Karpas-422 (cell line): ENCODE measurements at regions not wholly inside any gene's neighbourhood (a gene's known extent, or its start where the extent isn't known, plus 50 kb on each side); places are given as distances from the start of the nearest gene placed in this dataset.

ENCODE experiments used
- DNase-seq: peaks from one replicate; pipeline ENCODE4 v3.0.0-alpha.2; 2015
- H2AFZ ChIP-seq: fragments of 200-600 bp; sonication (generic); 2 replicates; pipeline ENCODE4 v1.6.1; 2014; ENCODE audit warnings: antibody characterized with exemption, low read length, mixed read lengths
- H3K27ac ChIP-seq: fragments of 200-600 bp; sonication (generic); 2 replicates; pipeline ENCODE4 v1.5.1; 2014; ENCODE audit warnings: mild to moderate bottlenecking, low read length, moderate library complexity
- H3K27me3 ChIP-seq: fragments of 200-600 bp; sonication (generic); 2 replicates; pipeline ENCODE4 v1.6.1; 2014; ENCODE audit warnings: low read length, mixed read lengths
- H3K36me3 ChIP-seq: fragments of 200-600 bp; sonication (generic); 2 replicates; pipeline ENCODE4 v1.6.1; 2014; ENCODE audit warnings: low read length, mixed read lengths; ENCODE audit not compliant: insufficient read depth
- H3K4me1 ChIP-seq: fragments of 200-600 bp; sonication (generic); 2 replicates; pipeline ENCODE4 v1.6.1; 2014; ENCODE audit warnings: mild to moderate bottlenecking, low read length, mixed read lengths
- H3K4me2 ChIP-seq: fragments of 200-600 bp; sonication (generic); 2 replicates; pipeline ENCODE4 v1.6.1; 2014; ENCODE audit warnings: low read length, low read depth, mild to moderate bottlenecking; ENCODE audit not compliant: poor library complexity, severe bottlenecking
- H3K4me3 ChIP-seq: fragments of 200-600 bp; sonication (generic); 2 replicates; pipeline ENCODE4 v1.5.1; 2014; ENCODE audit warnings: mild to moderate bottlenecking, antibody characterized with exemption, low read length, mixed read lengths
- H3K79me2 ChIP-seq: fragments of 200-600 bp; sonication (generic); 2 replicates; pipeline ENCODE4 v1.6.1; 2014; ENCODE audit warnings: mild to moderate bottlenecking, low read length, mixed read lengths
- H3K9ac ChIP-seq: fragments of 200-600 bp; sonication (generic); 2 replicates; pipeline ENCODE4 v1.6.0; 2014; ENCODE audit warnings: low read length
- H3K9me2 ChIP-seq: fragments of 200-600 bp; sonication (generic), shearing (Covaris generic); replicated peaks from 2 replicates; pipeline ENCODE4 v1.6.0; 2014; ENCODE audit warnings: mild to moderate bottlenecking, low read length, moderate library complexity; ENCODE audit not compliant: insufficient read depth
- H3K9me3 ChIP-seq: fragments of 300-700, 200-600 bp; sonication (generic); 2 replicates; pipeline ENCODE4 v1.6.1; 2014; ENCODE audit warnings: low read length, mixed read lengths
- H4K20me1 ChIP-seq: fragments of 200-600 bp; sonication (generic); 2 replicates; pipeline ENCODE4 v1.6.1; 2014; ENCODE audit warnings: mild to moderate bottlenecking, antibody characterized with exemption, low read length, low read depth; ENCODE audit not compliant: insufficient read depth

DNA sequence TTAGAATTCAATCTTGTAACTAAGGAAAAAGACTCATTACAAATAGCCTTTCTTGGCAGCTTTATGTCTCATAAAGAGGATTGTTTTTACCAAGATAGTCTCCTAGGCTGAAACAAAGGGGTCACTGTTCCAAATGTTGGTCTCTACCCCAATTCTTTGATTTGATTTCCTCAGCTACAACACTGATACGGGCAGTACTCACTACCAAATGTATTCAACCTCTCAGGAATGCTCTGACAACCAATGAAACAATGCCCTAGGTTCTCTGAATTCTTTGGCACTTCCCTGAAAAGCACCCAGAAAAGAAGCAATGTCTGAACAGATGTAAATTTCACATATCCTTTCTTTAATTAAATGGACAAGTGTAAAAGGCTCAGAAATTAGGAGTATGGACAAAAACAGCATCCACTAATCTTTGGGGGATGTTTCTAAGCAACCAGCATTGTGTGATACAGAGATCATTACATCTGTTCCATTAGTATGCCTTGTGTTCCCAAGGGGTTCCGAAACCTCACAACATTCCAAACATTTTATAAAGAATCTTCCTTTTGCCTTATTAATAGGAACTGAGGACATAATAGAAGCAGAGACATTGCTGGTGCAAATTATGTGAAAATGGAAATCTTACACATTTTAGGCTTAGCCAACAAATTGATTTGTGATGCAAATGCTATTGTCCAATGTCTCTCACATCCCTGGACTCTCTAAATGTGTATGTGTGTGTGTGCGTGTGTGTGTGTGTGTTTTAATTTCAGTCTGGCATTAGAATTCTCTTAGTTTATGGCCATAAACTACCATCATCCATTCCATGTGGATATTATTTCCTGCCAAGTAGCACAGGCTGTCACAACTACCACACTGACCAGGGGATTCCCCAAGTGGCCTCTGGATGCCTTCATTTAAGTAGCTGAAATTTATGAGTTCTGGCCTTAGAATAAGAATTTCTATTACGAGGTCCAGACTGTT, 276.0 kb downstream of the MTX2 start:
- H3K9me2 ChIP-seq = no peaks in the 10 kb centered on the region
- no peak overlapping the region for H2AFZ ChIP-seq
- H3K27me3 ChIP-seq = no peaks in the 10 kb centered on the region
- H3K4me2 ChIP-seq = no peak overlapping the region
- H4K20me1 ChIP-seq = no peaks in the 10 kb centered on the region
- no peaks in the 10 kb centered on the region for H3K9me3 ChIP-seq
- peaks cover 4% of the 10 kb centered on the region; the same call in 1 of the 2 replicates for H3K4me1 ChIP-seq
- DNase-seq = no peak
- H3K9ac ChIP-seq = no peak overlapping the region
- H3K4me3 ChIP-seq = no peak overlapping the region
- H3K79me2 ChIP-seq = no peaks in the 10 kb centered on the region
- H3K27ac ChIP-seq = no peak overlapping the region
- H3K36me3 ChIP-seq = no peaks in the 10 kb centered on the region

GRCh38 chr2:176546550-176546949, 277.3 kb downstream of the MTX2 start:
- Histone ChIP-seq H3K79me2 (no peaks in the 10 kb centered on the region), H3K9me2 (no peaks in the 10 kb centered on the region), H3K9ac (no peak overlapping the region), H2AFZ (no peak overlapping the region), H3K4me1 (peaks cover 6% of the 10 kb centered on the region), H3K4me3 (no peak overlapping the region), H3K36me3 (no peaks in the 10 kb centered on the region), H3K27ac (no peak overlapping the region), H3K27me3 (no peaks in the 10 kb centered on the region), H3K4me2 (no peak overlapping the region), H3K9me3 (no peaks in the 10 kb centered on the region), H4K20me1 (no peaks in the 10 kb centered on the region)
- no peak for DNase-seq

- H3K36me3 ChIP-seq = no peaks in the 10 kb centered on the region
- H3K4me2 ChIP-seq = peak overlapping the region; percentile 82
Observed at GRCh38 chr2:176552501-176553135, 283.4 kb downstream of the MTX2 start.

GRCh38 chr2:176553685-176554100, 284.5 kb downstream of the MTX2 start:
- H3K4me2 ChIP-seq = peak overlapping the region; percentile 82
- no peaks in the 10 kb centered on the region for H3K27me3 ChIP-seq
- H3K36me3 ChIP-seq = no peaks in the 10 kb centered on the region
- H3K9me2 ChIP-seq = no peaks in the 10 kb centered on the region
- H4K20me1 ChIP-seq = no peaks in the 10 kb centered on the region
- H3K79me2 ChIP-seq = no peaks in the 10 kb centered on the region
- H2AFZ ChIP-seq = peak overlapping the region; percentile 79
- H3K27ac ChIP-seq = peak overlapping the region; percentile 80
- H3K4me3 ChIP-seq = peak overlapping the region; percentile 58
- H3K9ac ChIP-seq = peak overlapping the region; percentile 71
- peak; percentile 88 for DNase-seq
- H3K9me3 ChIP-seq = no peaks in the 10 kb centered on the region
- H3K4me1 ChIP-seq = peaks cover 43% of the 10 kb centered on the region

More at GRCh38 chr2:176552501-176553135, 283.4 kb downstream of the MTX2 start:
- DNase-seq = peak; percentile 65
- Histone ChIP-seq H4K20me1 (no peaks in the 10 kb centered on the region), H2AFZ (peak overlapping the region; percentile 34; the same call in 1 of the 2 replicates), H3K9me3 (no peaks in the 10 kb centered on the region), H3K27ac (peak overlapping the region; percentile 80), H3K79me2 (no peaks in the 10 kb centered on the region), H3K4me1 (peaks cover 38% of the 10 kb centered on the region), H3K27me3 (no peaks in the 10 kb centered on the region), H3K4me3 (no peak overlapping the region), H3K9me2 (no peaks in the 10 kb centered on the region), H3K9ac (peak overlapping the region; percentile 71)

DNA sequence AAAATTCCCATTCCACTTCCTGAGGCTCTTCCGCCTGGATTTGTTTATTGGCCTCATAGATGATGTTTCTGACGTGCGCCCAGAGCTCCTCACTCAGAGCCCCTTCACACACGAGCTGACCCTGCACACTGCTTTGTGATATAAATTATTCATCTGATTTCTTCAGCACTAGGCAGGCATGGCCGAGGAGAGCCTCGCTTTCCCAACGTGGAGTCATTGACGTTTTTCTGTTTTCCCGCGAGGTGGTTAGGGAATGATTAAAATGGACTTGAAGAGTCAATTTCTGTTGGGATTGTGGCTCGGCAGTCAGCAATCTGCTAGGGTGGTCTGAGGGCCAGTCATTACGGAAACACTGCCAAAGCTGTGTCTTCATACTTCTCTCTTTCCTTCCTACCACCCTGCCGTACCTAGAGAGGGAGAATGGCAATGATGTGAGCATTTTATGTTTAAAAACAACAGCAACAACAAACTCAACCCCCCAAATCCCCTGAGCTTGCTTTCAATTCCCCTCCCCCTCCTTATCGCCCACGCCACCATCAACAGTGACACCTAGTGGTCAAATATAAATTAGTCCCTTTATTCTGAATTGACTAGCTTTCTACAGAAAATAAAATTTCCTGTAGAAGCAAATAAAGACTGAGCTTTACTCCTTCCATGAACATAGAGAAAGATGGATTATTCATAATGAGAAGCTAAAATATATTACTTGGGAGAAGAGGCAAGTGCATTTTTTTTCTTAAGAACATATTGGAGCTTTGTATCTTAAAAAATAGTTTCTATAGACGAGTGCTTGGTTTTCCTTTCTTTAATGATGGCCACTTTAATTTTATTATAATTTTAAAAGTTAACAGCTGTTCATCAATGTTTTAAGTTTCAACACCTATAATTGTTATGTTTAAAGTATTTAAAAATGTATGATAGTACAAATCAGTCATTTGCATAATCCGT, 285.1 kb downstream of the MTX2 start:
- Histone ChIP-seq H4K20me1 (no peaks in the 10 kb centered on the region), H2AFZ (peak overlapping the region; percentile 79), H3K27me3 (no peaks in the 10 kb centered on the region), H3K27ac (peak overlapping the region; percentile 80), H3K79me2 (no peaks in the 10 kb centered on the region), H3K4me1 (peaks cover 45% of the 10 kb centered on the region), H3K36me3 (no peaks in the 10 kb centered on the region), H3K4me2 (peak overlapping the region; percentile 82), H3K9ac (peak overlapping the region; percentile 71), H3K9me3 (no peaks in the 10 kb centered on the region), H3K4me3 (peak overlapping the region; percentile 58), H3K9me2 (no peaks in the 10 kb centered on the region)
- DNase-seq = peak; percentile 91

GRCh38 chr2:176555112-176555511, 285.9 kb downstream of the MTX2 start:
- Histone ChIP-seq H3K4me2 (peak overlapping the region; percentile 82), H4K20me1 (no peaks in the 10 kb centered on the region), H3K9me3 (no peaks in the 10 kb centered on the region), H3K9me2 (no peaks in the 10 kb centered on the region), H3K27ac (0 out of 2 replicates have a peak overlapping the region, but pooled peaks have one; percentile 80), H3K27me3 (no peaks in the 10 kb centered on the region), H3K36me3 (no peaks in the 10 kb centered on the region), H3K79me2 (no peaks in the 10 kb centered on the region), H3K9ac (no peak overlapping the region), H3K4me3 (no peak overlapping the region), H2AFZ (no peak overlapping the region), H3K4me1 (peaks cover 45% of the 10 kb centered on the region)
- DNase-seq = no peak

DNA sequence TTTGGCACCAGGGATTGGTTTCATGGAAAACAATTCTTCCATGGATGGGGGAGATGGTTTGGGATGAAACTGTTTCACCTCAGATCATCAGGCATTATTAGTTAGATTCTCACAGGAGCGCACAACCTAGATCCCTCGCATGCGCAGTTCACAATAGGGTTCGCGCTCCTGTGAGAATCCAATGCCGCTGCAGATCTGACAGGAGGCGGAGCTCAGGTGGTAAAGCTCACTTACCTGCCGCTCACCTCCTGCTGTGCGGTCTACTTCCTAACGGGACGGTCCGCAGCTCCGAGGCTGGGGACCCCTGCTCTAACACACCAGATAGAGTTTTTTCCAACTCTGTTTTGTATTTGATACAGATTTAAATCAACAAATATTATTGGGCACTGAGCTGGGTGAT, 286.5 kb downstream of the MTX2 start:
- H3K9ac ChIP-seq = no peak overlapping the region
- H3K36me3 ChIP-seq = no peaks in the 10 kb centered on the region
- H3K79me2 ChIP-seq = no peaks in the 10 kb centered on the region
- no peaks in the 10 kb centered on the region for H4K20me1 ChIP-seq
- H3K4me1 ChIP-seq = peaks cover 45% of the 10 kb centered on the region
- H3K4me3 ChIP-seq = no peak overlapping the region
- H3K27me3 ChIP-seq = no peaks in the 10 kb centered on the region
- H3K9me3 ChIP-seq = no peaks in the 10 kb centered on the region
- no peak overlapping the region for H3K27ac ChIP-seq
- no peak overlapping the region for H3K4me2 ChIP-seq
- H2AFZ ChIP-seq = no peak overlapping the region
- H3K9me2 ChIP-seq = no peaks in the 10 kb centered on the region
- DNase-seq = no peak
